Uterus (tissue), 3 donors: ENCODE measurements at regions not wholly inside any gene's neighbourhood (a gene's known extent, or its start where the extent isn't known, plus 50 kb on each side); places are given as distances from the start of the nearest gene placed in this dataset.

ENCODE experiments used
- DNase-seq, 2 donors: peaks; one replicate each; pipeline ENCODE4 v3.0.0-alpha.2; 2019 to 2020
- H3K27ac ChIP-seq, 2 donors: fragments of 200-600 bp; sonication (generic); 1 replicate in 1 of 2; 2 replicates in 1 of 2; pipeline ENCODE4 v1.5.1; 2016 to 2018
- H3K27me3 ChIP-seq, 2 donors: fragments of 200-600 bp; sonication (generic); one replicate each; pipeline ENCODE4 v1.5.1; 2018 to 2019; ENCODE audit warnings: control low read depth in 1 of 2
- H3K36me3 ChIP-seq, 2 donors: fragments of 200-600 bp; sonication (generic); one replicate each; pipeline ENCODE4 v1.5.1; 2019; ENCODE audit warnings: control low read depth in 1 of 2
- H3K4me1 ChIP-seq, 2 donors: fragments of 200-600 bp; sonication (generic); one replicate each; pipeline ENCODE4 v1.5.1; 2018 to 2019; ENCODE audit warnings: control low read depth in 1 of 2
- H3K4me3 ChIP-seq, 2 donors: fragments of 200-600 bp; sonication (generic); 1 replicate in 1 of 2; 2 replicates in 1 of 2; pipeline ENCODE4 v1.5.1; 2018 to 2019; ENCODE audit warnings: mild to moderate bottlenecking in 1 of 2
- H3K9me3 ChIP-seq, 2 donors: fragments of 200-600 bp; sonication (generic); one replicate each; pipeline ENCODE4 v1.5.1; 2019; ENCODE audit warnings: control low read depth in 1 of 2
- POLR2A ChIP-seq, 2 donors: fragments of 450-650 bp; IDR thresholded peaks; one replicate each; pipeline ENCODE4 v1.6.1; 2016; ENCODE audit warnings: antibody characterized with exemption in 2 of 2, mild to moderate bottlenecking in 1 of 2, moderate library complexity in 1 of 2
- intact Hi-C: fragments of 100-400 bp; cut with DNase I; formaldehyde crosslinking; loops from one replicate; pipeline ENCODE4 v1.15.1; 2023; ENCODE audit warnings: low total_unique reads
- TF ChIP-seq, protein P1 (sequence below), 4 experiments: fragments of 200-600 bp in 2 of 4; fragments of 450-650 bp in 2 of 4; sonication (generic) in 2 of 4; IDR thresholded peaks; one replicate each; pipeline ENCODE4 v1.5.1; 2016 to 2019; ENCODE audit warnings: antibody characterized with exemption in 4 of 4, mild to moderate bottlenecking in 2 of 4, moderate library complexity in 1 of 4
- donor health status: DM: yes; HTN: yes; CAD: no.

DNA sequence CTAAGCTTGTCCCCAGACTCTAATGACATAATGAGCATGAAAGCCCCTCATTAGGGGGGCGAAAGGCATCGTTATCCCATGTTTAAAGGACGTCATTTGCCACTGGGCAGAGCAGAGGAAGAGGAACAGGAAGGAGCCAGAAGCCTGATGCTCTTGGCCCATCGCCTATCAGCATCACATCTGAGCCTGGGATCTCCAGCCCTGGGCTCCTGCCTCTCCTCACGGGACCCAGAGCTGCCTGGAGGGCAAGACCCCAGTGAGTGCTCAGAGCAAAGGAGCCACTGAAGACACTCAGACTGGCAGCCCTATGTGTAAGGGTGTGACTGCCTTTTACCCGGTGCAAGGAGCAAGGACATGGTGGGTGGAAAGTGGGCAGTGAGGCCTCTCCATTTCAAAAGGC lies 115.0 kb upstream of the ZNF507 start:
- Histone ChIP-seq H3K4me3 (no peak overlapping the region), H3K36me3 (no peaks in the 10 kb centered on the region), H3K9me3 (no peaks in the 10 kb centered on the region), H3K4me1 (no peaks in the 10 kb centered on the region), H3K27ac (no peak overlapping the region), H3K27me3 (no peaks in the 10 kb centered on the region)
- intact Hi-C loops: no loop called here
- no peak for DNase-seq
- TF ChIP-seq POLR2A (IDR thresholded peaks at IDR 0.05): no peak
- TF ChIP-seq, protein P1, sequence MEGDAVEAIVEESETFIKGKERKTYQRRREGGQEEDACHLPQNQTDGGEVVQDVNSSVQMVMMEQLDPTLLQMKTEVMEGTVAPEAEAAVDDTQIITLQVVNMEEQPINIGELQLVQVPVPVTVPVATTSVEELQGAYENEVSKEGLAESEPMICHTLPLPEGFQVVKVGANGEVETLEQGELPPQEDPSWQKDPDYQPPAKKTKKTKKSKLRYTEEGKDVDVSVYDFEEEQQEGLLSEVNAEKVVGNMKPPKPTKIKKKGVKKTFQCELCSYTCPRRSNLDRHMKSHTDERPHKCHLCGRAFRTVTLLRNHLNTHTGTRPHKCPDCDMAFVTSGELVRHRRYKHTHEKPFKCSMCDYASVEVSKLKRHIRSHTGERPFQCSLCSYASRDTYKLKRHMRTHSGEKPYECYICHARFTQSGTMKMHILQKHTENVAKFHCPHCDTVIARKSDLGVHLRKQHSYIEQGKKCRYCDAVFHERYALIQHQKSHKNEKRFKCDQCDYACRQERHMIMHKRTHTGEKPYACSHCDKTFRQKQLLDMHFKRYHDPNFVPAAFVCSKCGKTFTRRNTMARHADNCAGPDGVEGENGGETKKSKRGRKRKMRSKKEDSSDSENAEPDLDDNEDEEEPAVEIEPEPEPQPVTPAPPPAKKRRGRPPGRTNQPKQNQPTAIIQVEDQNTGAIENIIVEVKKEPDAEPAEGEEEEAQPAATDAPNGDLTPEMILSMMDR (IDR thresholded peaks at IDR 0.05): no peak

GRCh38 chr19:32231020-32231419 lies 114.4 kb upstream of the ZNF507 start:
- Histone ChIP-seq H3K36me3 (no peaks in the 10 kb centered on the region), H3K27ac (no peak overlapping the region), H3K4me3 (no peak overlapping the region), H3K9me3 (no peaks in the 10 kb centered on the region), H3K4me1 (no peaks in the 10 kb centered on the region), H3K27me3 (no peaks in the 10 kb centered on the region)
- TF ChIP-seq POLR2A (IDR thresholded peaks at IDR 0.05): no peak
- TF ChIP-seq, protein P1 (IDR thresholded peaks at IDR 0.05): no peak
- intact Hi-C loops: no loop called here
- no peak for DNase-seq

DNA sequence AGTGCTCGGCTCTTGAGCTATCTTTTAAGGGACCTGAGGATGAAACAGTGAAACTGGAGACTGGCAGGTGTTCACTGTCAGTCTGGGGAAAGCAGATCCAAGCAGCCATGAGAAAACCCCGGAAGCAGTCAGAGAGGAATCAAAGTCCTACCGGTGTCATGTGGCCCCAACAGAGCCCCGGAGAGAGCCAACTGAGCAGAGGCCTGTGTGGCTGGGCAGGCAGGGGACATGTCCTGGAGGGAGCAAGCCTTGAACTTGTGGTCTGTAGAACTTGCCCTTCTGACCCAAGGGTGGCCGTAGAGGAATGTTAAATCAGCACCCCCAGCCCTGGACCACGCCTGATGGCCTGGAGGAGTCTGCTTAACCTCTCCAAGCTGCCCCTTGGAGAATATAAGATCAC lies 113.7 kb upstream of the ZNF507 start:
- Histone ChIP-seq H3K4me3 (no peak overlapping the region), H3K27ac (no peak overlapping the region), H3K4me1 (no peaks in the 10 kb centered on the region), H3K9me3 (no peaks in the 10 kb centered on the region), H3K36me3 (no peaks in the 10 kb centered on the region), H3K27me3 (no peaks in the 10 kb centered on the region)
- no peak for DNase-seq
- TF ChIP-seq POLR2A (IDR thresholded peaks at IDR 0.05): no peak
- TF ChIP-seq, protein P1 (IDR thresholded peaks at IDR 0.05): no peak
- intact Hi-C loops: no loop called here

GRCh38 chr19:32232449-32232848 lies 113.0 kb upstream of the ZNF507 start:
- H3K27me3 ChIP-seq: no peaks in the 10 kb centered on the region
- H3K4me1 ChIP-seq: no peaks in the 10 kb centered on the region
- DNase-seq: no peak

DNA sequence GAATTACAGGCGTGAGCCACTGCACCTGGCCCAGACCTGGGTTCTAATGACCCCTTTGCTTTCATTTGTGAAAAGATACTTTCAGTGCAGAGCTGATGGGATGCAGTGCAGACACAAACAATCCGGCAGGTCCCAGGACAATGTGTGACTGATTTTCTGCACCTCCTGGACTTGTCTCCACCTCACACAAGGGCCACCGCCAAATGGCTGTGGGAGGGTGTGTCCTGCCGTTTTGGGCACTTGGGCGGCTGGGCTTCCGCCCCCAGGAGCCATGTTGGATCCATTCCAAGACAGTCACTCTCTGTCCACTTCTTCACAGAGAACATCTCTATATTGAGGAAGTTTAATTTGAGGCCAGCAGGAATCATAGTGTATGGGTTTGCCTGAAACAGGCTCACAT lies 112.3 kb upstream of the ZNF507 start:
- intact Hi-C loops: no loop called here
- TF ChIP-seq, protein P1 (IDR thresholded peaks at IDR 0.05): no peak
- TF ChIP-seq POLR2A (IDR thresholded peaks at IDR 0.05): no peak
- Histone ChIP-seq H3K4me1 (no peaks in the 10 kb centered on the region), H3K9me3 (no peaks in the 10 kb centered on the region), H3K27me3 (no peaks in the 10 kb centered on the region), H3K36me3 (no peaks in the 10 kb centered on the region), H3K4me3 (no peak overlapping the region), H3K27ac (no peak overlapping the region)
- DNase-seq: no peak

More at GRCh38 chr19:32232449-32232848, 113.0 kb upstream of the ZNF507 start:
- H3K4me3 ChIP-seq: no peak overlapping the region
- no peaks in the 10 kb centered on the region for H3K36me3 ChIP-seq
- no peak for TF ChIP-seq POLR2A (IDR thresholded peaks at IDR 0.05)
- TF ChIP-seq, protein P1 (IDR thresholded peaks at IDR 0.05): no peak
- H3K27ac ChIP-seq: no peak overlapping the region
- intact Hi-C loops: no loop called here
- H3K9me3 ChIP-seq: no peaks in the 10 kb centered on the region
